ENCODE measurements at regions not wholly inside any gene's neighbourhood (a gene's known extent, or its start where the extent isn't known, plus 50 kb on each side); places are given as distances from the start of the nearest gene placed in this dataset.

- TF ChIP-seq CTCF (conservative IDR thresholded peaks at IDR 0.05; ENCODE audit: low read depth, low read length) (no peak), POLR2A (IDR thresholded peaks at IDR 0.05; ENCODE audit: low read depth, low read length) (no peak), MXI1 (IDR thresholded peaks at IDR 0.05; ENCODE audit: borderline replicate concordance, low read depth, low read length) (no peak), RFX5 (IDR thresholded peaks at IDR 0.05; ENCODE audit: low read depth, low read length) (no peak), MAZ (IDR thresholded peaks at IDR 0.05; ENCODE audit: borderline replicate concordance, low read depth, low read length) (no peak), RCOR1 (IDR thresholded peaks at IDR 0.05; ENCODE audit: insufficient replicate concordance, low read length) (no peak), FOS (IDR thresholded peaks at IDR 0.05; ENCODE audit: low read depth, low read length) (no peak), MAFK (IDR thresholded peaks at IDR 0.05; ENCODE audit: low read depth, low read length) (no peak)
- TF ChIP-seq, protein P1, sequence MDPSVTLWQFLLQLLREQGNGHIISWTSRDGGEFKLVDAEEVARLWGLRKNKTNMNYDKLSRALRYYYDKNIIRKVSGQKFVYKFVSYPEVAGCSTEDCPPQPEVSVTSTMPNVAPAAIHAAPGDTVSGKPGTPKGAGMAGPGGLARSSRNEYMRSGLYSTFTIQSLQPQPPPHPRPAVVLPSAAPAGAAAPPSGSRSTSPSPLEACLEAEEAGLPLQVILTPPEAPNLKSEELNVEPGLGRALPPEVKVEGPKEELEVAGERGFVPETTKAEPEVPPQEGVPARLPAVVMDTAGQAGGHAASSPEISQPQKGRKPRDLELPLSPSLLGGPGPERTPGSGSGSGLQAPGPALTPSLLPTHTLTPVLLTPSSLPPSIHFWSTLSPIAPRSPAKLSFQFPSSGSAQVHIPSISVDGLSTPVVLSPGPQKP (IDR thresholded peaks at IDR 0.05; ENCODE audit: borderline replicate concordance, low read depth, low read length): no peak
- TF ChIP-seq, protein P2, sequence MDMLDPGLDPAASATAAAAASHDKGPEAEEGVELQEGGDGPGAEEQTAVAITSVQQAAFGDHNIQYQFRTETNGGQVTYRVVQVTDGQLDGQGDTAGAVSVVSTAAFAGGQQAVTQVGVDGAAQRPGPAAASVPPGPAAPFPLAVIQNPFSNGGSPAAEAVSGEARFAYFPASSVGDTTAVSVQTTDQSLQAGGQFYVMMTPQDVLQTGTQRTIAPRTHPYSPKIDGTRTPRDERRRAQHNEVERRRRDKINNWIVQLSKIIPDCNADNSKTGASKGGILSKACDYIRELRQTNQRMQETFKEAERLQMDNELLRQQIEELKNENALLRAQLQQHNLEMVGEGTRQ (IDR thresholded peaks at IDR 0.05; ENCODE audit: low read depth, low read length): no peak
Observed at GRCh38 chr22:48973694-48974041, 854.0 kb downstream of the BRD1 start.

All from IMR-90 (cell line).